NCI-H510A treated with DMSO at 0.1 percent for 48 hours (cell line): ENCODE measurements at regions not wholly inside any gene's neighbourhood (a gene's known extent, or its start where the extent isn't known, plus 50 kb on each side); places are given as distances from the start of the nearest gene placed in this dataset.
A peak's percentile ranks its signal among the peaks of the same experiment; 100 is the strongest.
"Not testable (repeated sequence)": the region's sequence is repeated elsewhere in the genome, so short reads cannot be mapped to it uniquely, and the experiment has no call there.

Source experiments
- DNase-seq: peaks from one replicate; lab custom pipeline; 2025; lab: John Stamatoyannopoulos, UW

- DNase-seq: no peak
Measured at GRCh38 chr7:112540839-112541577, 60.2 kb downstream of the LSMEM1 start.

- no peak for DNase-seq
Measured at GRCh38 chr7:112546723-112547513, 66.1 kb downstream of the LSMEM1 start.

- no peak for DNase-seq
Measured at GRCh38 chr7:112547916-112548315, 67.1 kb downstream of the LSMEM1 start.

GRCh38 chr7:112550468-112551060 lies 69.8 kb downstream of the LSMEM1 start:
- no peak for DNase-seq

GRCh38 chr7:112551521-112551920 lies 70.7 kb downstream of the LSMEM1 start:
- not testable (repeated sequence) for DNase-seq

GRCh38 chr7:112554591-112554990 lies 73.8 kb downstream of the LSMEM1 start:
- no peak for DNase-seq

- no peak for DNase-seq
Measured at GRCh38 chr7:112556633-112557032, 75.8 kb downstream of the LSMEM1 start.

GRCh38 chr7:112566442-112567324 lies 85.9 kb downstream of the LSMEM1 start:
- DNase-seq: no peak

GRCh38 chr7:112567388-112567787 lies 86.6 kb downstream of the LSMEM1 start:
- DNase-seq: no peak

GRCh38 chr7:112571852-112572607 lies 91.2 kb downstream of the LSMEM1 start:
- DNase-seq: peak; percentile 18

GRCh38 chr7:112572669-112573301 lies 92.0 kb downstream of the LSMEM1 start:
- peak; percentile 52 for DNase-seq

GRCh38 chr7:112573302-112574039 lies 92.7 kb downstream of the LSMEM1 start:
- DNase-seq: peak; percentile 33

- DNase-seq: no peak
Measured at GRCh38 chr7:112575864-112576263, 95.1 kb downstream of the LSMEM1 start.

GRCh38 chr7:112579388-112579787 lies 98.6 kb downstream of the LSMEM1 start:
- no peak for DNase-seq

GRCh38 chr7:112580717-112581435 lies 100.1 kb downstream of the LSMEM1 start:
- DNase-seq: no peak

- DNase-seq: no peak
Measured at GRCh38 chr7:112581529-112581928, 100.7 kb downstream of the LSMEM1 start.

- DNase-seq: no peak
Measured at GRCh38 chr7:112584290-112584689, 103.5 kb downstream of the LSMEM1 start.

GRCh38 chr7:112587504-112587903 lies 106.7 kb downstream of the LSMEM1 start:
- DNase-seq: no peak

- not testable (repeated sequence) for DNase-seq
Measured at GRCh38 chr7:112592565-112593263, 111.9 kb downstream of the LSMEM1 start.
